GM12864 (cell line): ENCODE measurements at regions not wholly inside any gene's neighbourhood (a gene's known extent, or its start where the extent isn't known, plus 50 kb on each side); places are given as distances from the start of the nearest gene placed in this dataset.

ENCODE experiments used
- DNase-seq: peaks from one replicate; pipeline ENCODE4 v3.0.0-alpha.2; 2011; ENCODE audit warnings: low read depth
- H3K4me3 ChIP-seq: 2 replicates; pipeline ENCODE4 v1.5.1; 2011; ENCODE audit warnings: mild to moderate bottlenecking, low read depth, low read length, control low read depth
- CTCF ChIP-seq: IDR thresholded peaks from 2 replicates; pipeline ENCODE4 v1.5.1; 2011; ENCODE audit warnings: low read depth, mild to moderate bottlenecking, moderate library complexity, low read length, control low read depth, inconsistent platforms; ENCODE audit errors: missing control alignments

DNA sequence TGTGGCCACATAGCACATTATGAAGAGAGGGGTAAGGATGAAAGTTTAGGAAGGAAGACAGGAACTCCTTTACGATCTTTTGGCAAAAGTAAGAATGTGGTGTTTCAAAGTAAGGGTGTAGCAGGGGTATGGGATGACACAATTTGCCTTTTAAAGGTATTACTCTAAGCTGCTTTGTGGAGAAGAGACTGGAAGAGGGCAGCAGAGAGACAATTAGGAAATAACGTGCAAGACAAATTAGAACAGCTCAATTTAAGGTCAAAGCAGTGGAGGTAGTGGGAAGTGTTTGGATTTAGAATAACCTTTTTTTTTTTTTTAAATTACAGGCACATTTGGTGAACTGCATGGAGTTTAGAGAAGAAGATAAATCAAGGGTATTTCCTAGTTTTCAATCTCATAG is 342.6 kb downstream of the NOVA1 start:
- DNase-seq, result no peak
- TF ChIP-seq CTCF, result no peak

GRCh38 chr14:26252176-26252575 is 345.7 kb downstream of the NOVA1 start:
- TF ChIP-seq CTCF, result no peak
- DNase-seq, result no peak
- no peak overlapping the region for H3K4me3 ChIP-seq

More for the DNA sequence above, 342.6 kb downstream of the NOVA1 start:
- H3K4me3 ChIP-seq, result no peak overlapping the region

DNA sequence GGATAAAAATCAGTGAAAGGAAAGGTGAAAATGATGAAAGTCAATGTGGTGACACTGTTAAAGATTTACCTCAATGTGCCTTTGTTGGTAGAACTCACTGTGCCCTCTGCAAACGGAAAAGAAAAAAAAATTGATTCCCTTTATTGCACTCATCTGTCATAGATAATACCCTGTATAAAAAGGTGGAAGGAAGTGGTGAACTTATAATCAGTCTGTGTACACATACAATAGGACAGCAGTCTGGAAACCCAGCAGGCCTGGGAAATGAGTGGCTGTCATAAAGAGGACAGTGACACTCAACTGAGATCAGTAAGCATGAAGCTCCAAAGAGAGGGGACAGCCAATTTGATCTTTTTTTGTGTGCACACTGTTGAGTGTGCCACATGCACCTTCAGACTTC is 364.7 kb downstream of the NOVA1 start:
- no peak for TF ChIP-seq CTCF
- no peak for DNase-seq
- no peak overlapping the region for H3K4me3 ChIP-seq

- TF ChIP-seq CTCF, result no peak
- no peak overlapping the region for H3K4me3 ChIP-seq
- DNase-seq, result no peak
Measured at GRCh38 chr14:26218861-26219260, 379.0 kb downstream of the NOVA1 start.

GRCh38 chr14:26217778-26218177 is 380.1 kb downstream of the NOVA1 start:
- DNase-seq, result no peak
- TF ChIP-seq CTCF, result no peak
- no peak overlapping the region for H3K4me3 ChIP-seq

DNA sequence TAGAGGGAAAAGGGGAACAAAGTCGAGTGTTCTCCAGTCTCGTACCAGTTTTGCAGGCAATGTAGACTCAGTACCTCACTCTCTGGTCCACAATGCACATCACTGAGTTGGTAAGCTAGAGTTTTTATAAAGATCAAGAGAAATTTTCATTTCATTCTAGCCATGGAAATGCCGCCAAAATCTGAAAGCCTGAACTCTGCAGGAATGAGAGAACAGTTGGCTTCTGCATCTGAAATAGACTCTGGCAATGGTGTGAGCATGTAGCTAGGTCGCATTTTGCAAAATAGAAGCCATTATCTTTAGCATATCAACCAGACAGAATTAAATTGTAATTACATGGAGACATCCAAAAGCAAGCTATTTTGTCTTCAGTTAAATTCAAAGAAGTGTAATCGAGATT is 381.0 kb downstream of the NOVA1 start:
- no peak for TF ChIP-seq CTCF
- no peak for DNase-seq

DNA sequence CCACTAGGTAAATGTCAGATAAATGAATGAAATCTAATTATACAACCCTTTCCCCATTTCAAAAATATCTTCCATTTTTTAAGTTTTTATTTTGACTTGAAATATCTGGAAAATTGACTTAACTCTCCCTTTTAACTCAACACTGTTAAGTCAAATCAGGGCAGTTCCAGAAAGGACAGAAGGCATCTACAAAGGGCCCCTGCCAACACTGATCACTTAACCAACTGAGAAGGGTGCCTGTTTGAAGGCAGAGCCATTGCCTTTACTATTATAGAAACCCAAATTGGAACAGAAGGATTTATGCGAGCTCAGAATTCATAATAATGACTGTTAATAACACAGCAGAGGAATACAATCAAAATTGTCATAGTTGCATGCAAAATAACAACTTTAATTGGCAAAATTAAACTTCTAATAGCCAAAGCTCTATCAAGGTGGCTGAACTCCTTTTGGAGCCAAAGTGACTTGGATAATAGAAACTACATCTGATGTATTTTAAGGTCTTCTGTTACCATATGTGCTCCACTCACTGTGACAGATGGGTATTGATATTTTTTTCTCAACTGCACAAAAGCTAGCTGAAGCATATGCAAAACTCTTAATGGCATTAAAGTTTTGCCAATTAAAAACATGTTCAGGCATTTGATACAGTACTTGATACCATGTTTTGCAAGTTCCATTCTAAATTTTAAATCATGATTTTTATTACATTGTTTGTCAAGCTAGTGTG is 383.8 kb downstream of the NOVA1 start:
- no peak overlapping the region for H3K4me3 ChIP-seq
- TF ChIP-seq CTCF, result no peak
- no peak for DNase-seq

More for the DNA sequence above, 381.0 kb downstream of the NOVA1 start:
- no peak overlapping the region for H3K4me3 ChIP-seq
